KMS-11 (cell line): ENCODE measurements at regions not wholly inside any gene's neighbourhood (a gene's known extent, or its start where the extent isn't known, plus 50 kb on each side); places are given as distances from the start of the nearest gene placed in this dataset.

Experiments used
- H2AFZ ChIP-seq: fragments of 200-600 bp; sonication (generic); 2 replicates; pipeline ENCODE4 v1.6.1; 2016; ENCODE audit warnings: antibody characterized with exemption, mixed run types, low read depth
- H3K27ac ChIP-seq: fragments of 200-600 bp; sonication (generic); 2 replicates; pipeline ENCODE4 v1.6.1; 2016; ENCODE audit warnings: mild to moderate bottlenecking, mixed run types
- H3K27me3 ChIP-seq: fragments of 200-600 bp; sonication (generic); 2 replicates; pipeline ENCODE4 v1.6.1; 2017; ENCODE audit warnings: mild to moderate bottlenecking, low read depth, mixed run types, moderate library complexity; ENCODE audit not compliant: insufficient read depth
- H3K36me3 ChIP-seq: fragments of 200-600 bp; sonication (generic); 2 replicates; pipeline ENCODE4 v1.6.1; 2017; ENCODE audit warnings: mild to moderate bottlenecking, mixed run types; ENCODE audit not compliant: insufficient read depth
- H3K4me1 ChIP-seq: fragments of 200-600 bp; sonication (generic); 2 replicates; pipeline ENCODE4 v1.6.1; 2016; ENCODE audit warnings: mild to moderate bottlenecking, low read depth, mixed run types; ENCODE audit not compliant: poor library complexity, severe bottlenecking
- H3K4me2 ChIP-seq: fragments of 200-600 bp; sonication (generic); 2 replicates; pipeline ENCODE4 v1.7.0; 2016; ENCODE audit warnings: mild to moderate bottlenecking, mixed run types
- H3K4me3 ChIP-seq: fragments of 200-600 bp; sonication (generic); IDR thresholded peaks from 2 replicates; pipeline ENCODE4 v1.6.1; 2017; ENCODE audit warnings: low read depth, low read length, mixed read lengths; ENCODE audit not compliant: insufficient read depth
- H3K79me2 ChIP-seq: fragments of 200-600 bp; sonication (generic); 2 replicates; pipeline ENCODE4 v1.6.1; 2016; ENCODE audit warnings: low read depth, mixed run types; ENCODE audit not compliant: insufficient read depth
- H3K9ac ChIP-seq: fragments of 200-600 bp; sonication (generic); 2 replicates; pipeline ENCODE4 v1.6.1; 2016; ENCODE audit warnings: mild to moderate bottlenecking, mixed run types
- H4K20me1 ChIP-seq: fragments of 200-600 bp; sonication (generic); 2 replicates; pipeline ENCODE4 v1.6.1; 2016; ENCODE audit warnings: mild to moderate bottlenecking, mixed run types; ENCODE audit not compliant: insufficient read depth
- TF ChIP-seq, protein P1 (sequence below): fragments of 200-600 bp; sonication (generic); conservative IDR thresholded peaks from 2 replicates; pipeline ENCODE4 v1.6.1; 2017; ENCODE audit warnings: low read depth, mild to moderate bottlenecking, antibody characterized with exemption, low read length, moderate library complexity, mixed read lengths

DNA sequence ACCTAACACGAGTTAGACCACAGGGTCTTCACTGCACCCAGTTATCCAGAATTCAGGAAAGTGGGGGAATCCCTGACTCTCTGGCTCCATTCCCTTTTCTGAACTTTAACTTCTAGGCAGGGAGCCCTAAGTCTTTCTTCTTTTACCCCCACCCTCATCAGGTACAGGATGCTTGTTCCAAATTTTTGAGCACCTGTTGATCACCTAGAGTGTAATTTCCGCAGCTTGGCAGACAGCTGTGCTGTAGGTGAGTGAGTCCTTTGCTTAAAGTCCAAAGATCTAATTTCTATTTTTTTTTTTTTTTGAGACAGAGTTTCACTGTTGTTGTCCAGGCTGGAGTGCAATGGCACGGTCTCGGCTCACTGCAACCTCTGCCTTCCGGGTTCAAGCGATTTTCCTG, 89.5 kb upstream of the AKIRIN2 start:
- Histone ChIP-seq H3K36me3 (no peaks in the 10 kb centered on the region), H3K27ac (no peak overlapping the region), H3K27me3 (no peaks in the 10 kb centered on the region), H3K79me2 (no peaks in the 10 kb centered on the region), H3K4me2 (no peak overlapping the region), H3K9ac (no peak overlapping the region), H3K4me1 (no peaks in the 10 kb centered on the region), H2AFZ (no peak overlapping the region), H4K20me1 (no peaks in the 10 kb centered on the region), H3K4me3 (no peak overlapping the region)
- TF ChIP-seq, protein P1, sequence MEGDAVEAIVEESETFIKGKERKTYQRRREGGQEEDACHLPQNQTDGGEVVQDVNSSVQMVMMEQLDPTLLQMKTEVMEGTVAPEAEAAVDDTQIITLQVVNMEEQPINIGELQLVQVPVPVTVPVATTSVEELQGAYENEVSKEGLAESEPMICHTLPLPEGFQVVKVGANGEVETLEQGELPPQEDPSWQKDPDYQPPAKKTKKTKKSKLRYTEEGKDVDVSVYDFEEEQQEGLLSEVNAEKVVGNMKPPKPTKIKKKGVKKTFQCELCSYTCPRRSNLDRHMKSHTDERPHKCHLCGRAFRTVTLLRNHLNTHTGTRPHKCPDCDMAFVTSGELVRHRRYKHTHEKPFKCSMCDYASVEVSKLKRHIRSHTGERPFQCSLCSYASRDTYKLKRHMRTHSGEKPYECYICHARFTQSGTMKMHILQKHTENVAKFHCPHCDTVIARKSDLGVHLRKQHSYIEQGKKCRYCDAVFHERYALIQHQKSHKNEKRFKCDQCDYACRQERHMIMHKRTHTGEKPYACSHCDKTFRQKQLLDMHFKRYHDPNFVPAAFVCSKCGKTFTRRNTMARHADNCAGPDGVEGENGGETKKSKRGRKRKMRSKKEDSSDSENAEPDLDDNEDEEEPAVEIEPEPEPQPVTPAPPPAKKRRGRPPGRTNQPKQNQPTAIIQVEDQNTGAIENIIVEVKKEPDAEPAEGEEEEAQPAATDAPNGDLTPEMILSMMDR, result no peak

DNA sequence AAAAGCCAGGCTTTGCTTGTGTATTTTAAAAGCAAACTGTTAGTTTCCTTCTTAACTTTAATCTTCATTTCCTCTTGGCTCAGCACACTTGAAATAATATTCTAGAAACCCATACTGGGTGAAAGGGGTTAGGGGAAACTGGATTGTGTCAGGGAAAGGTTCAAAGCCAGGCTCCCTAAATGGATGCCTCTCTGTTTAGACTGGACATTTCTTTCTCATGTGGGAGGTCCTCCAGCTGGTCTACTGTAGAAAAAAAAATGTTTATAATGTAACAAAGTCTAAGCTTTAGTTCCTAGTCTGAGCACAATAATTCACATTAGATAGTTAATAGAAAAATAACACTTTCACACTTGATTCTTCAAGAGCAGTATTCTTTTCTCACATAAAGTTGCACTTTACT, 89.0 kb upstream of the AKIRIN2 start:
- Histone ChIP-seq H4K20me1 (no peaks in the 10 kb centered on the region), H3K9ac (no peak overlapping the region), H3K27ac (no peak overlapping the region), H3K36me3 (no peaks in the 10 kb centered on the region), H3K27me3 (no peaks in the 10 kb centered on the region), H3K4me2 (no peak overlapping the region), H2AFZ (no peak overlapping the region), H3K4me3 (no peak overlapping the region), H3K79me2 (no peaks in the 10 kb centered on the region), H3K4me1 (no peaks in the 10 kb centered on the region)
- TF ChIP-seq, protein P1, result no peak

DNA sequence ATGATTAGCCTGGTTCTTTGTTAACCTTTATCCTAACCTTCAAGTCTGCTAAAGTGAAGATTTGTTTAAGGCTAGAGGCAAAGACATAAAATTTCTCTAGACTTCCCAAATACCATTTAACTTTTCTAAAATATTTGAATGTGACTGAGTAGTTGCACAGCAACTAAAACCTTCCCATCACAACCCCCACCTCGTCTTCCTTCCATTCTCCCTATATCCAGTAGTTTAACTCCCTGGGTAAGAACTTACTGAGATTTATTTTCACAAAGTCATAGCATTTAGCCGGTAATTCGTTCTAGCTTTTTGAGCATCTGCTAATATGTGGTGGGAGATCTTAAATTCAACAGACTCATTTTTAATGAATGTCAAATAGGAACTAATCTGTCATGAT, 87.9 kb upstream of the AKIRIN2 start:
- Histone ChIP-seq H3K36me3 (no peaks in the 10 kb centered on the region), H3K27me3 (no peaks in the 10 kb centered on the region), H3K9ac (no peak overlapping the region), H3K4me1 (no peaks in the 10 kb centered on the region), H3K79me2 (no peaks in the 10 kb centered on the region), H3K4me3 (no peak overlapping the region), H3K4me2 (no peak overlapping the region), H2AFZ (no peak overlapping the region), H4K20me1 (no peaks in the 10 kb centered on the region), H3K27ac (no peak overlapping the region)
- TF ChIP-seq, protein P1, result no peak

DNA sequence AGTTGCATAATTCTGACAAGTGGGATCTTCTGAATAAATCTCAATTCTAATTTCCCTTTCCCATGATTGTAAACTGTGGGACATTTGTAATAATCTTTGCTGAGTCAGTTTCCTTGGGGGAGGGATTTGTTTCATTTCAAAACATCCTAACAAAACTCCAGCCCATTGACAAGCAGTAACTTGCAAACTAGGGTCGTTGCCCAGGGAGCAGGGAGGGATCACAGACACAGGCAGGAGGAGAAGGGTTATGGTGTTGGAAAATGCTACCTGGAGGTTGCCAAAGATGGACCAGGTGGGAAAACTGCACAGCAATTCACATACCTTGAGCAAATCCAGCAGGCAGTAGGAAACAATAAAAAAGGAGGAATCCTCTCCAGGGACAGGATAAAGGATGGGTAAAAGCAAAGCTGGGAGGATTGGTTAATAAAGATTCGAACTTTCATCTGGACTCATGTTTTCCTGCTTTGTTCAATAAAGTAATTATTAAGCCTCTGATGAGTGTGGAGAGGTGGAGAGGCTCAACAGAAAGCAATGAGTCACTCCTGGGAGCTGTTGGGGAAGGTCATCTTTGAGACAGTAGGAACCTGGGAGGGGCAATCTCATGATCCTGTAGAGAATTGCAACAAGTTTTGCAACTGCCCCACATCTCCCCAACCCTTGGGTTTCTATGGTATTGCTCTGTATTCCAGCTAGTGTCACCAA, 87.3 kb upstream of the AKIRIN2 start:
- Histone ChIP-seq H3K36me3 (no peaks in the 10 kb centered on the region), H3K4me3 (no peak overlapping the region), H3K79me2 (no peaks in the 10 kb centered on the region), H3K27ac (no peak overlapping the region), H2AFZ (no peak overlapping the region), H4K20me1 (no peaks in the 10 kb centered on the region), H3K27me3 (no peaks in the 10 kb centered on the region), H3K4me2 (no peak overlapping the region), H3K4me1 (no peaks in the 10 kb centered on the region), H3K9ac (no peak overlapping the region)
- TF ChIP-seq, protein P1, result no peak
